ENCODE measurements at regions not wholly inside any gene's neighbourhood (a gene's known extent, or its start where the extent isn't known, plus 50 kb on each side); places are given as distances from the start of the nearest gene placed in this dataset.

DNA sequence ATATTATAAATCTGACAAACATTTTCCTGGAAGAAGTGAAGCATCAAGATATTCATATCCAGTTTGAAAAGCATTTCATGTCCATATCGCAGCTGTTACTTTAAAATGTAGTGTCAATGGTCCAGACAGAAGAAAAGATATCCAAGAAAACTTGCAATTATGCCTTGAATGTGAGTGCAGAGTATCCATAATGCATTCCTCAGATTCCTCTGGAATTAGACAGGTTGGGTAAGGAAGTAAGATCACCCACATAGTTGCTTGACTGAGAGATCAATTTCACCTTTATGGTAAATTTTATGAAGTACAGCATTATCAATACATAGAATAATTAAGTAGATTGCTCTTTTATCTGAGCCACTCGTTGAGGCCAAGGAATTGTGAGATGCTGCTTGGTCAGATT lies 327.0 kb upstream of the SLITRK5 start:
- TF ChIP-seq POLR2A (IDR thresholded peaks at IDR 0.05; ENCODE audit: low read length) (no peak), GATA1 (IDR thresholded peaks at IDR 0.05; ENCODE audit: low read depth, low read length) (no peak)

All from erythroblast (primary cell).